ENCODE measurements at regions not wholly inside any gene's neighbourhood (a gene's known extent, or its start where the extent isn't known, plus 50 kb on each side); places are given as distances from the start of the nearest gene placed in this dataset.

GRCh38 chr22:26821854-26822253, 164.5 kb downstream of the MIAT start:
- Histone ChIP-seq H3K9me3 (ENCODE audit: insufficient read depth, low read depth, low read length) (peaks cover 8% of the 10 kb centered on the region), H4K20me1 (ENCODE audit: insufficient read depth, low read length) (no peaks in the 10 kb centered on the region), H3K4me1 (ENCODE audit: insufficient read depth, low read length) (no peaks in the 10 kb centered on the region), H3K9ac (ENCODE audit: low read length) (no peak overlapping the region), H3K79me2 (ENCODE audit: insufficient read depth, low read length) (no peaks in the 10 kb centered on the region), H3K36me3 (ENCODE audit: insufficient read depth, low read length) (no peaks in the 10 kb centered on the region), H2AFZ (ENCODE audit: low read depth, low read length) (no peak overlapping the region), H3K4me2 (ENCODE audit: low read length) (no peak overlapping the region), H3K4me3 (ENCODE audit: insufficient read depth, low read depth, low read length) (no peak overlapping the region), H3K27me3 (ENCODE audit: insufficient read depth, low read length) (peaks cover 4% of the 10 kb centered on the region), H3K27ac (ENCODE audit: low read depth, low read length) (no peak overlapping the region)
- DNase-seq (ENCODE audit: low read depth): no peak
- Mint-ChIP-seq H3K9me3 (ENCODE audit: unreplicated experiment) (peaks cover 9% of the 10 kb centered on the region), H3K36me3 (ENCODE audit: low read depth, unreplicated experiment) (no peaks in the 10 kb centered on the region), H3K27ac (ENCODE audit: unreplicated experiment) (no peak overlapping the region), H3K4me1 (ENCODE audit: low read depth, unreplicated experiment) (no peaks in the 10 kb centered on the region), H3K4me3 (ENCODE audit: unreplicated experiment) (no peak overlapping the region), H3K27me3 (ENCODE audit: low read depth, unreplicated experiment) (peaks cover 10% of the 10 kb centered on the region)
- TF ChIP-seq EZH2 (IDR thresholded peaks at IDR 0.05; ENCODE audit: insufficient read depth, low read length) (no peak), CTCF (IDR thresholded peaks at IDR 0.05; ENCODE audit: insufficient read depth, low read depth, low read length) (no peak)
- no peak for FAIRE-seq

DNA sequence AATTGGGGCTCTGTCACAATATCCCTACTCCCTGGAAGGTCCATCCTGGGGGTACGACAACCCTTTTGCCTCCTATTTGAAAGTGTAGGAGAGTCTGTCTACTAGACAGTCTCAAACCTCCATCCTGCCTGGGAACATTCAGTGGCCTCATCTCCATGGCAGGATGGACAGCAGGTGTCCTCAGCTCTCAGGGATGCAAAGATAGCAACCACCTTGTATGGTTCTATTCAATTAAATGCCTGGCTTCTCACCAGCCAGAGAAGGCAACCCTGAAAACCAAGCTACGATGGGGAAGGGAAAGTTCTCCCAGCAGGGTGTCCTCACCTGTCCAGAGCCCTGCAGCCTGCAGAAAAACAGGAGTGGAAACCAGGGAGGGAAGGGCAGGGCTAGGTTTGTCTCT, 164.9 kb downstream of the MIAT start:
- Mint-ChIP-seq H3K27me3 (ENCODE audit: low read depth, unreplicated experiment) (peaks cover 10% of the 10 kb centered on the region), H3K4me3 (ENCODE audit: unreplicated experiment) (no peak overlapping the region), H3K9me3 (ENCODE audit: unreplicated experiment) (peaks cover 8% of the 10 kb centered on the region), H3K4me1 (ENCODE audit: low read depth, unreplicated experiment) (no peaks in the 10 kb centered on the region), H3K36me3 (ENCODE audit: low read depth, unreplicated experiment) (no peaks in the 10 kb centered on the region), H3K27ac (ENCODE audit: unreplicated experiment) (no peak overlapping the region)
- Histone ChIP-seq H4K20me1 (ENCODE audit: insufficient read depth, low read length) (no peaks in the 10 kb centered on the region), H3K9me3 (ENCODE audit: insufficient read depth, low read depth, low read length) (peaks cover 8% of the 10 kb centered on the region), H3K27ac (ENCODE audit: low read depth, low read length) (no peak overlapping the region), H3K9ac (ENCODE audit: low read length) (no peak overlapping the region), H3K27me3 (ENCODE audit: insufficient read depth, low read length) (peaks cover 4% of the 10 kb centered on the region), H2AFZ (ENCODE audit: low read depth, low read length) (no peak overlapping the region), H3K4me3 (ENCODE audit: insufficient read depth, low read depth, low read length) (no peak overlapping the region), H3K4me1 (ENCODE audit: insufficient read depth, low read length) (no peaks in the 10 kb centered on the region), H3K36me3 (ENCODE audit: insufficient read depth, low read length) (no peaks in the 10 kb centered on the region), H3K4me2 (ENCODE audit: low read length) (no peak overlapping the region), H3K79me2 (ENCODE audit: insufficient read depth, low read length) (no peaks in the 10 kb centered on the region)
- TF ChIP-seq EZH2 (IDR thresholded peaks at IDR 0.05; ENCODE audit: insufficient read depth, low read length) (no peak), CTCF (IDR thresholded peaks at IDR 0.05; ENCODE audit: insufficient read depth, low read depth, low read length) (no peak)
- FAIRE-seq (no peak), DNase-seq (ENCODE audit: low read depth) (no peak)

DNA sequence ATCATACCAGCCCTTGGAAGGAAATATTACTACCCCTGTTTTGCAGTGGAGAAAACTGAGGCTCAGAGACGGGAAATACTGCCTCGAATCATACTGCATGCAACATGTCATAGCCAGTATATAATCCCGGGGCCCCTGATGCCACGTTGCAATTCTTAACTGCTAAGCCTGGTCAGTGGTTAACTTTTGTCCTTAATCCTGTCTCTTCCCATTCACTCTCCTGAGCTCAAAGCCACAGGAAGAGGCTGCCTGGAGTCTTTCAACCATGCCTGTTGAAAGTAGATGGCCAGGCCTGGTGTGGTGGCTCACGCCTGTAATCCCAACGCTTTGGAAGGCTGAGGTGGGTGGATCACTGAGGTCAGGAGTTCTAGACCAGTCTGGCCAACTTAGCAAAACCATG, 166.6 kb downstream of the MIAT start:
- H3K9ac ChIP-seq (ENCODE audit: low read length): no peak overlapping the region
- H3K36me3 ChIP-seq (ENCODE audit: insufficient read depth, low read length): no peaks in the 10 kb centered on the region
- H3K36me3 Mint-ChIP-seq (ENCODE audit: low read depth, unreplicated experiment): no peaks in the 10 kb centered on the region
- TF ChIP-seq CTCF (IDR thresholded peaks at IDR 0.05; ENCODE audit: insufficient read depth, low read depth, low read length): no peak
- no peak overlapping the region for H2AFZ ChIP-seq (ENCODE audit: low read depth, low read length)
- no peak overlapping the region for H3K4me3 ChIP-seq (ENCODE audit: insufficient read depth, low read depth, low read length)
- no peaks in the 10 kb centered on the region for H4K20me1 ChIP-seq (ENCODE audit: insufficient read depth, low read length)
- H3K27ac Mint-ChIP-seq (ENCODE audit: unreplicated experiment): no peak overlapping the region
- no peaks in the 10 kb centered on the region for H3K79me2 ChIP-seq (ENCODE audit: insufficient read depth, low read length)
- no peak overlapping the region for H3K4me3 Mint-ChIP-seq (ENCODE audit: unreplicated experiment)
- H3K27ac ChIP-seq (ENCODE audit: low read depth, low read length): no peak overlapping the region
- H3K9me3 Mint-ChIP-seq (ENCODE audit: unreplicated experiment): no peaks in the 10 kb centered on the region
- peaks cover 14% of the 10 kb centered on the region for H3K27me3 Mint-ChIP-seq (ENCODE audit: low read depth, unreplicated experiment)
- no peaks in the 10 kb centered on the region for H3K9me3 ChIP-seq (ENCODE audit: insufficient read depth, low read depth, low read length)
- no peaks in the 10 kb centered on the region for H3K4me1 ChIP-seq (ENCODE audit: insufficient read depth, low read length)
- DNase-seq (ENCODE audit: low read depth) (no peak), FAIRE-seq (no peak)
- H3K27me3 ChIP-seq (ENCODE audit: insufficient read depth, low read length): peaks cover 4% of the 10 kb centered on the region
- no peak overlapping the region for H3K4me2 ChIP-seq (ENCODE audit: low read length)
- H3K4me1 Mint-ChIP-seq (ENCODE audit: low read depth, unreplicated experiment): no peaks in the 10 kb centered on the region

Data from astrocyte (in vitro differentiated cells and primary cell).